Mammary epithelial cell (primary cell): ENCODE measurements at regions not wholly inside any gene's neighbourhood (a gene's known extent, or its start where the extent isn't known, plus 50 kb on each side); places are given as distances from the start of the nearest gene placed in this dataset.

Experiments used
- CTCF ChIP-seq, 2 donors: IDR thresholded peaks in 1 of 2; conservative IDR thresholded peaks in 1 of 2; 2 replicates each; pipeline ENCODE4 v1.5.1; 2011 to 2012; ENCODE audit warnings: inconsistent platforms in 2 of 2, low read length in 2 of 2, mild to moderate bottlenecking in 2 of 2, control low read depth in 1 of 2, low read depth in 1 of 2; ENCODE audit not compliant: insufficient read depth in 1 of 2; ENCODE audit errors: extremely low read depth in 1 of 2
- EZH2 ChIP-seq: IDR thresholded peaks from 2 replicates; pipeline ENCODE4 v1.6.1; 2012; ENCODE audit warnings: low read length, inconsistent platforms, borderline replicate concordance

GRCh38 chr18:75827751-75828287, 400.3 kb upstream of the SMIM21 start:
- TF ChIP-seq CTCF (conservative IDR thresholded peaks at IDR 0.05 in 1 of 2, IDR thresholded peaks at IDR 0.05 in 1 of 2; ENCODE audit: extremely low read depth in 1 of 2, insufficient read depth in 1 of 2, low read depth in 1 of 2, low read length in 2 of 2) (no peak), EZH2 (no peak)
